Fibroblast of mammary gland (primary cell): ENCODE measurements at regions not wholly inside any gene's neighbourhood (a gene's known extent, or its start where the extent isn't known, plus 50 kb on each side); places are given as distances from the start of the nearest gene placed in this dataset.
"Not testable (repeated sequence)": the region's sequence is repeated elsewhere in the genome, so short reads cannot be mapped to it uniquely, and the experiment has no call there.

Experiments used
- DNase-seq: peaks from one replicate; pipeline ENCODE4 v3.0.0-alpha.2; 2010; ENCODE audit warnings: low read depth
- H3K4me3 ChIP-seq: 2 replicates; pipeline ENCODE4 v1.5.1; 2011; ENCODE audit warnings: low read depth, mild to moderate bottlenecking, low read length, moderate library complexity; ENCODE audit not compliant: control insufficient read depth
- CTCF ChIP-seq: conservative IDR thresholded peaks from 2 replicates; pipeline ENCODE4 v1.5.1; 2011; ENCODE audit warnings: low read depth, low read length, inconsistent platforms; ENCODE audit not compliant: control insufficient read depth, insufficient read depth

- no peak for DNase-seq
- H3K4me3 ChIP-seq: no peak overlapping the region
- TF ChIP-seq CTCF: no peak
Measured at GRCh38 chr13:68713394-68713793, 1394.2 kb upstream of the ATXN8OS start.

GRCh38 chr13:68708336-68708908 lies 1399.2 kb upstream of the ATXN8OS start:
- no peak for TF ChIP-seq CTCF
- no peak for DNase-seq
- H3K4me3 ChIP-seq: no peak overlapping the region

GRCh38 chr13:68706044-68706443 lies 1401.6 kb upstream of the ATXN8OS start:
- DNase-seq: not testable (repeated sequence)

GRCh38 chr13:68697551-68697950 lies 1410.1 kb upstream of the ATXN8OS start:
- no peak overlapping the region for H3K4me3 ChIP-seq
- TF ChIP-seq CTCF: no peak
- DNase-seq: no peak

More at GRCh38 chr13:68706044-68706443, 1401.6 kb upstream of the ATXN8OS start:
- H3K4me3 ChIP-seq: not testable (repeated sequence)

- no peak for DNase-seq
- no peak for TF ChIP-seq CTCF
- no peak overlapping the region for H3K4me3 ChIP-seq
Measured at GRCh38 chr13:68696907-68697306, 1410.7 kb upstream of the ATXN8OS start.

- no peak for TF ChIP-seq CTCF
- DNase-seq: no peak
- H3K4me3 ChIP-seq: no peak overlapping the region
Measured at GRCh38 chr13:68692049-68692448, 1415.6 kb upstream of the ATXN8OS start.

GRCh38 chr13:68690567-68690966 lies 1417.1 kb upstream of the ATXN8OS start:
- H3K4me3 ChIP-seq: no peak overlapping the region
- TF ChIP-seq CTCF: no peak
- DNase-seq: no peak
